ENCODE measurements at regions not wholly inside any gene's neighbourhood (a gene's known extent, or its start where the extent isn't known, plus 50 kb on each side); places are given as distances from the start of the nearest gene placed in this dataset.

DNA sequence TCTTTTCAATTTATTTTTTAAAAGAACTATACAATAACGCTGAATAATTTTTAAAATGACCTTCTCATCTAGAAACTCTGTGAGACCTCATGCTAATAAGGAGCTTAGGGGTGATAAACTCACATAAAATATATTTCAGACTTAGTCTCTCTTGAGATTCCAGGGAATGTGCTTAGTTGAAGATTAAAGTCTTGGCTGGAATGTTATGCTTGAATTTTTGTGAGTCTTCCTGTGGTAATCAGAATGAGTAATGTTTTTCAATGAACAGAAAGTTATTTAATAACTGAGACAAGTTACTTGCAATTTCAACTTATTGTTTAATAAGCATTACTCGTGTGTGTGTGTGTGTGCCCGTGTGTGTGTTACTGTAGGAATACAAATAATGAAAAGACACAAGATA is 379.9 kb upstream of the EPHA7 start:
- TF ChIP-seq, protein P1, sequence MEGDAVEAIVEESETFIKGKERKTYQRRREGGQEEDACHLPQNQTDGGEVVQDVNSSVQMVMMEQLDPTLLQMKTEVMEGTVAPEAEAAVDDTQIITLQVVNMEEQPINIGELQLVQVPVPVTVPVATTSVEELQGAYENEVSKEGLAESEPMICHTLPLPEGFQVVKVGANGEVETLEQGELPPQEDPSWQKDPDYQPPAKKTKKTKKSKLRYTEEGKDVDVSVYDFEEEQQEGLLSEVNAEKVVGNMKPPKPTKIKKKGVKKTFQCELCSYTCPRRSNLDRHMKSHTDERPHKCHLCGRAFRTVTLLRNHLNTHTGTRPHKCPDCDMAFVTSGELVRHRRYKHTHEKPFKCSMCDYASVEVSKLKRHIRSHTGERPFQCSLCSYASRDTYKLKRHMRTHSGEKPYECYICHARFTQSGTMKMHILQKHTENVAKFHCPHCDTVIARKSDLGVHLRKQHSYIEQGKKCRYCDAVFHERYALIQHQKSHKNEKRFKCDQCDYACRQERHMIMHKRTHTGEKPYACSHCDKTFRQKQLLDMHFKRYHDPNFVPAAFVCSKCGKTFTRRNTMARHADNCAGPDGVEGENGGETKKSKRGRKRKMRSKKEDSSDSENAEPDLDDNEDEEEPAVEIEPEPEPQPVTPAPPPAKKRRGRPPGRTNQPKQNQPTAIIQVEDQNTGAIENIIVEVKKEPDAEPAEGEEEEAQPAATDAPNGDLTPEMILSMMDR (IDR thresholded peaks at IDR 0.05), result no peak
- no peak for TF ChIP-seq POLR2A (IDR thresholded peaks at IDR 0.05)

Data from right lobe of liver (tissue), 4 donors.